Central memory CD8-positive, alpha-beta T cell (primary cell): ENCODE measurements at regions not wholly inside any gene's neighbourhood (a gene's known extent, or its start where the extent isn't known, plus 50 kb on each side); places are given as distances from the start of the nearest gene placed in this dataset.

Experiments
- ATAC-seq: fragments of 150-1000 bp; cut with Tn5 transposase; replicated peaks from 2 replicates; pipeline ENCODE4 v1.10.0; 2022; ENCODE audit warnings: mild to moderate bottlenecking, moderate FRiP score, moderate number of reproducible peaks; ENCODE audit not compliant: poor library complexity, severe bottlenecking; ENCODE audit errors: extremely low read depth
- DNase-seq, 2 donors: peaks; one replicate each; pipeline ENCODE4 v3.0.0; 2021; ENCODE audit warnings: low spot score in 2 of 2
- H3K27ac Mint-ChIP-seq: one replicate; pipeline ENCODE4 v1.8.0; 2022; ENCODE audit warnings: low read depth, mild to moderate bottlenecking, moderate library complexity, mixed read lengths
- H3K27me3 Mint-ChIP-seq: one replicate; pipeline ENCODE4 v1.8.0; 2022; ENCODE audit warnings: mixed read lengths
- H3K36me3 Mint-ChIP-seq: one replicate; pipeline ENCODE4 v1.8.0; 2022; ENCODE audit warnings: mild to moderate bottlenecking, moderate library complexity, mixed read lengths; ENCODE audit not compliant: insufficient read depth
- H3K4me1 Mint-ChIP-seq: one replicate; pipeline ENCODE4 v1.8.0; 2022; ENCODE audit warnings: mixed read lengths
- H3K4me3 Mint-ChIP-seq: one replicate; pipeline ENCODE4 v1.8.0; 2022; ENCODE audit warnings: mild to moderate bottlenecking, moderate library complexity, mixed read lengths
- H3K9me3 Mint-ChIP-seq: one replicate; pipeline ENCODE4 v1.8.0; 2022; ENCODE audit warnings: mixed read lengths

GRCh38 chr9:28707616-28708015 lies 1134.3 kb upstream of the C9orf72 start:
- Mint-ChIP-seq H3K4me3 (no peak overlapping the region), H3K27me3 (no peaks in the 10 kb centered on the region), H3K27ac (no peak overlapping the region), H3K9me3 (no peaks in the 10 kb centered on the region), H3K36me3 (peaks cover 2% of the 10 kb centered on the region), H3K4me1 (no peaks in the 10 kb centered on the region)
- DNase-seq (no peak), ATAC-seq (no peak)

DNA sequence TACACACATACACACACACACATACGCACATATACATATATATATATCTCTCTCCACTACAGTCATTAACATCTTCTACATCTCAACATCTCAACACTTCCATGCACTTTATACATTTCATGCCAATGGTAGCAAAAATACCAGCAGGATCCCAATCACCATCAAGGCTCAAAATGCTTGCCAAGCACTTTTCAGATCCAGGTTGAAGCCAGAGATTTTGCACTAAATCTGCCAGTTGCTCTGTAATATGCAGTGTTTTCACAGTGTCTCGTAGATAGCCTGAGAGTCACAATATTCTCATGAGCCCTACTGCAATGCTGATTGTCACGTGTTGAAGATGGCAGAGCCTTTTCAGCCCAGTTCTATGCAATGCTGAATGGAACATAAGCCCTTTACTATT lies 1140.9 kb upstream of the C9orf72 start:
- ATAC-seq: no peak
- Mint-ChIP-seq H3K4me1 (no peaks in the 10 kb centered on the region), H3K4me3 (no peak overlapping the region), H3K27ac (no peak overlapping the region), H3K36me3 (no peaks in the 10 kb centered on the region), H3K27me3 (no peaks in the 10 kb centered on the region), H3K9me3 (peaks cover 5% of the 10 kb centered on the region)
- no peak for DNase-seq

- peaks cover 4% of the 10 kb centered on the region for H3K9me3 Mint-ChIP-seq
- H3K4me3 Mint-ChIP-seq: no peak overlapping the region
- DNase-seq (no peak), ATAC-seq (no peak)
- H3K27ac Mint-ChIP-seq: no peak overlapping the region
- no peaks in the 10 kb centered on the region for H3K36me3 Mint-ChIP-seq
- H3K4me1 Mint-ChIP-seq: no peaks in the 10 kb centered on the region
- H3K27me3 Mint-ChIP-seq: no peaks in the 10 kb centered on the region
Measured at GRCh38 chr9:28718226-28718625, 1144.9 kb upstream of the C9orf72 start.

GRCh38 chr9:28720746-28721145 lies 1147.5 kb upstream of the C9orf72 start:
- Mint-ChIP-seq H3K36me3 (no peaks in the 10 kb centered on the region), H3K4me1 (no peaks in the 10 kb centered on the region), H3K27me3 (no peaks in the 10 kb centered on the region), H3K27ac (no peak overlapping the region), H3K4me3 (no peak overlapping the region), H3K9me3 (no peaks in the 10 kb centered on the region)
- ATAC-seq (no peak), DNase-seq (no peak)

DNA sequence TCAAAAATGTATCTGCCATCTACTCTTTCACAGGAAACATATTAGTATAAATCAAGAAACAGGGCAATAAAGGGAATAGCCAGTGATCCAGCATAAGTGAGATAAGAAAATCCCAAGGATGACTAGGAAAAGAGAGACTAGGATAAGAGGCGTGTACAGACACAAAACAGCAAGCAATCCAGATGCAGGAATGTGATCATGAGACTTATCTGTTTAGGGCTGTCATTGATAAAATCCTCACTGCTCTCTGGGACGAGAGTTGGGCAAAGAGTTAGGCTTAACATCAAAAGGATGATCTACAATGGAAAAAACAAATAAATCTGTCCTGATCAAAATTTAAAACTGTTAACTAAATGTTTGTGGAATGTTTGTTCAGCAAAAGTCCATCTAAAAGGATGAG lies 1156.8 kb upstream of the C9orf72 start:
- no peak overlapping the region for H3K27ac Mint-ChIP-seq
- ATAC-seq (no peak), DNase-seq (no peak)
- no peak overlapping the region for H3K4me3 Mint-ChIP-seq
- no peaks in the 10 kb centered on the region for H3K4me1 Mint-ChIP-seq
- H3K9me3 Mint-ChIP-seq: no peaks in the 10 kb centered on the region
- no peaks in the 10 kb centered on the region for H3K27me3 Mint-ChIP-seq
- no peaks in the 10 kb centered on the region for H3K36me3 Mint-ChIP-seq

DNA sequence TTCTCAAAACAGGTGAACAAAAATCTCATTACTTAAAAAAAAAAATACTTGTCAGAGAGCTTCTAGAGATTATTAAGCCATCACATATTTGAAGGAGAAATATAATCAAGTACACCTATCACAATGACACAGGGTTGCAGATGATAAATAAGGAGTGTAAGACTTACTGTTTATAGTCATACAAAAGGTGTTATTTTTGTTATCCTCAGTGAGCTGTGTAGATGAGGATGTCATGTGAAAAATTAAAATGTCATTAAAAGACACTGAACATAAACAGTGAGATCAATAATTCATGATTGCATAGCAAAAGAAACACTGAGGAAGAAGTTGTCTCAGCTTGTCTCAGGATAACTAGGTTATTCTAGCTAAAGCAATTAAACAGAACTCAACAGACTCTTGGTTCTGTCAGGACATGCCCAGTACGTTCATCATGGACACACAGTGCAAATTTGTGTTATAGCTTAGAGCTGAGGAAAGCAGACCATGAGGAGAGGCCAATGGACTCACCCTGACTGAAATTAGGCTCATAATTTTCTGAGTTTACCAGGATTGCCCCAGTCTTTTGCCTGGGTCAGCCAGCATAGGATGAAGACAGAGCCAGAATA lies 1162.6 kb upstream of the C9orf72 start:
- DNase-seq (no peak), ATAC-seq (no peak)
- Mint-ChIP-seq H3K9me3 (peaks cover 6% of the 10 kb centered on the region), H3K27me3 (no peaks in the 10 kb centered on the region), H3K4me1 (no peaks in the 10 kb centered on the region), H3K4me3 (no peak overlapping the region), H3K27ac (no peak overlapping the region), H3K36me3 (no peaks in the 10 kb centered on the region)

DNA sequence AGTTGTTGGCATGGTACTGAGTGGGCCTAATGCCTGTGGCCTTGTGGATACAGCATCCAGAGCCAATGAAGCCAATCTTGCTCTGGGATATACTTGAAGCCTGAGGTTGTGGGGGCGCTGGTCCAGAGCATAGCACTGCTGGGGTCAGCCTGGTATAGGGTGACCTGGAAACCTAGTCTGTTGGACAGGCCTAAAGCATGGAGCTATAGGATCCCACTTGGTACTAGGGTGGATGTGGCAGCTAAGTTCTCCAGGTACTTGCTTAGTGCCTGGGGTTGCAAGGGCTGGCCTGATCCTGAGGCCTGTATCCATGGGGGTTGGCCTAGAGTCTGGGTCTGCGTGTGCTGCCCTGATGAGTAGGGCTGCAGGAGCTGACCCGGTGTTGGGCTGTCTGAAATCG lies 1168.2 kb upstream of the C9orf72 start:
- DNase-seq (no peak), ATAC-seq (no peak)
- Mint-ChIP-seq H3K27ac (no peak overlapping the region), H3K27me3 (no peaks in the 10 kb centered on the region), H3K4me3 (no peak overlapping the region), H3K9me3 (peaks cover 22% of the 10 kb centered on the region), H3K4me1 (no peaks in the 10 kb centered on the region), H3K36me3 (no peaks in the 10 kb centered on the region)

DNA sequence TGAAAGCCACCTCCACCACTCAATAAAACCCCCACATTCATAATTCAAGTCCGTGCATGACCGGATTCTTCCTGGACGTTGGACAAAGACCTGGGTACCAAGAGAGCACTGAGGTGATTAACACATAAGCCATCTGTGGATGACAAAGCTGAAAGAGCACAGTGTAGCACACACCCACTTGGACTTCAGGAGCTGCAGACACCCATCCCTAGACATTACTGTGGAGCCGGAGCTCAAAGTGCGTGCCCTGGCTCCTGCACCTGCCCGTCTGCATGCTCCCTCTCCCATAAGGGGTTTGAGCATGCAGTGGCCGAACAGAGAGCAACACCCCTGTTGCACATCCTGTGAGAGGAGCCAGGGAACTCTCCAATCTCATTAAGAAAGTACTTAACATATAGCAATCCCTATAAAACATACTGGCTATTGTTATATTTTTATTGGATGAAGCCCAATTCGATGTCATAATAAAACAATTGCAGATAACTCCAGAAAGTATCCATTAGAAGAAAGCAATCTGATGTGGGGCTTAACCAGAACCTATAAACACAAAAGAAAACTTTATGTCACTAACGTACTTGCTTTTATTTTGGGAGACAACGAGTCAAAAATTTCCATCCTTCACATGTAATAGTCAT lies 1174.2 kb upstream of the C9orf72 start:
- Mint-ChIP-seq H3K4me1 (no peaks in the 10 kb centered on the region), H3K4me3 (no peak overlapping the region), H3K9me3 (peaks cover 24% of the 10 kb centered on the region)

DNA sequence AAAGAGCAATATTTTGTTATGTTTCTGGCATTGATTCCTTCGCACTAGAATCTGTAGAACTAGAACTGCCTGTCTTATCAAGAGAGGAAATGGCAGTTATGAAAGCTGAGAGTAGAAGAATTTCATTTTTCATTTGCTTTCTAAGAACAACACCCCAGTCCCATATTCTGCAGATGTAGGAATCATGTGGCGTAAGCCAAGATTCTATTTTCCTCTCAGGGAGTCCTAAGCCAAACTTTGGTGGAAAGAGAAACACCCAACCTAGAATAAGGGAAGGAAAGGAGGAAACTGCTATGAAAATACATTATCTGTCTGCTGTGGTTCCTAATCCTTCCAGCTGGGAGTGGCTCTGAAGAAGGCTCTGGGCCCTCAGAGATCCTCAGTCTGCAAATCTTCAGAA lies 1176.9 kb upstream of the C9orf72 start:
- peaks cover 11% of the 10 kb centered on the region for H3K9me3 Mint-ChIP-seq
- H3K4me3 Mint-ChIP-seq: no peak overlapping the region
- no peaks in the 10 kb centered on the region for H3K36me3 Mint-ChIP-seq
- no peak overlapping the region for H3K27ac Mint-ChIP-seq
- DNase-seq (no peak), ATAC-seq (no peak)
- H3K4me1 Mint-ChIP-seq: no peaks in the 10 kb centered on the region
- no peaks in the 10 kb centered on the region for H3K27me3 Mint-ChIP-seq

More for the DNA sequence above, 1174.2 kb upstream of the C9orf72 start:
- H3K36me3 Mint-ChIP-seq: no peaks in the 10 kb centered on the region
- no peak overlapping the region for H3K27ac Mint-ChIP-seq
- no peak for DNase-seq
- ATAC-seq: no peak
- no peaks in the 10 kb centered on the region for H3K27me3 Mint-ChIP-seq

DNA sequence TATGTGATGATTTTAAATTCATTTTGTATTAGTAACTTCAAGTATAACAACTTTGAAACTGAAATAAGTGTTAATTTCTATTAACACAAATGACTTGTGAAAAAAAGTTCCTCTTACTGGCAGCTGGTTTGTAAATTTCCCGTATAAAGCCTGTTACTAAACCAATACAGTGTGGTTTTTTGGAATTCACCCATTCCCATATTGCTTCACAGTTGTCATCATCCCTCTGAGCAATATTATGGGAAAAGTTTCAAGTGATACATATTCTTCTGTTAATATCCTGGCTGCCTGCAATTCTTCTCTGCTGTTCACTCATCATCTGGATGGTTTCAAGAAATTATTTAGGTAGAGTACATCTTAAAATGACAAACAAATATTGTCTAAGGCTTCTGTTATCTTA lies 1185.1 kb upstream of the C9orf72 start:
- H3K9me3 Mint-ChIP-seq: peaks cover 24% of the 10 kb centered on the region
- no peak for ATAC-seq

DNA sequence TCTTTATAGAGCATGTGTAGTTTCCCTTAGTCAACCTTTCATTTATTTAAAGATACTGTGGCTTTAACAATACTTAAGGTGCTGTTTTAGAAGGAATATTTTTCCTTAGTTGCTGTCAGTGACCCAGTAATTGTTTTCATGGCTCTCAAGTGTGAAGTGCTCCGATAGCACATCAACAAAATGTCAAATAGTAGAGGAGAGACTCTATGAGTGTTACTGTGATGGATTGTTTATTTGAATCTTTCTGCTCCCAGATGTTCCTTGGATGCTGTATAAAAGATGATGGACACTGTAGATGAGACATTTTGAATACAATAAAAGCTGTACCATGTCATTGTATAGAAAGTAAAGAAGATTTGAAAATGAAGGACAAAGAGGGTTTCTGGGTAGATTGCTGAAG lies 1185.7 kb upstream of the C9orf72 start:
- ATAC-seq: no peak
- DNase-seq: no peak
- no peak overlapping the region for H3K4me3 Mint-ChIP-seq
- no peaks in the 10 kb centered on the region for H3K27me3 Mint-ChIP-seq
- H3K4me1 Mint-ChIP-seq: no peaks in the 10 kb centered on the region
- no peaks in the 10 kb centered on the region for H3K36me3 Mint-ChIP-seq
- no peak overlapping the region for H3K27ac Mint-ChIP-seq
- peaks cover 30% of the 10 kb centered on the region for H3K9me3 Mint-ChIP-seq

More for the DNA sequence above, 1185.1 kb upstream of the C9orf72 start:
- H3K27me3 Mint-ChIP-seq: no peaks in the 10 kb centered on the region
- no peak overlapping the region for H3K4me3 Mint-ChIP-seq
- DNase-seq: no peak
- no peaks in the 10 kb centered on the region for H3K4me1 Mint-ChIP-seq
- H3K36me3 Mint-ChIP-seq: no peaks in the 10 kb centered on the region
- H3K27ac Mint-ChIP-seq: no peak overlapping the region

DNA sequence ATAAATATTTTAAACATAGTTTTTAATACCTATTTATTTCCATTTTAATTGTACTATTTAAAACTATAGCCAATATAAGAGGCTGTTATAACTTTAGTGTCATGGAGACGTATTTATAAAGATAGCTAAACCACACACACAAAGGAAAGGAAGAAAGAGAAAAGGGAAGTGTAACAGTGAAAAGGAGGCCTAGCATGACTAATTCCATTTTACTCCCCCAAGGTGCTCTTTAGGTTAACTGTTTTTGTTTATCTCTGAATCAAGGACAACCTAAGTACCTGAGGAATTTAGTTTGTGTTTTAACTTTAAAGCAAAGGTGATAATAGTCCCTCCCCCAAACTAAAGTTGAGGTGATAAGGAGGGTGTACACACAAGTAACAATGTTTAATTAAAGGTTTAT lies 1188.9 kb upstream of the C9orf72 start:
- H3K4me3 Mint-ChIP-seq: no peak overlapping the region
- no peaks in the 10 kb centered on the region for H3K36me3 Mint-ChIP-seq
- H3K27ac Mint-ChIP-seq: no peak overlapping the region
- H3K4me1 Mint-ChIP-seq: no peaks in the 10 kb centered on the region
- ATAC-seq: no peak
- peaks cover 40% of the 10 kb centered on the region for H3K9me3 Mint-ChIP-seq
- DNase-seq: no peak
- no peaks in the 10 kb centered on the region for H3K27me3 Mint-ChIP-seq

DNA sequence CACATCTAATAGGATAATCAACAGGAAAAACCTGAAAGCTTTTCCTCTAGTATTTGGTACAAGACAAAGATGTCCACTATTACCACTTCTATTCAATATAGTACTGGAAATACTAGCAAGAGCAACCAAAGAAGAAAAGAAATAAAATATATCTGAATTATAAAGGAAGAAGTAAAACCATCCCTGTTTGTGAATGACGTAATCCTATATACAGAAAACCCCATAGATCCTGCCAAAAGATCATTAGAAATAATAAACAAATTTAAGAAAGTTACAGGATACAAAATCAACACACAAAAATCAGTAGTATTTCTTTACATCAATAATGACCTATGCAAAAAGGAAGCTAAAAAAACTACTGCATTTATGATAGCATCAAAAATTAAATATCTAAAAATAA lies 1191.3 kb upstream of the C9orf72 start:
- Mint-ChIP-seq H3K4me3 (no peak overlapping the region), H3K27ac (no peak overlapping the region), H3K27me3 (no peaks in the 10 kb centered on the region), H3K9me3 (peaks cover 34% of the 10 kb centered on the region), H3K4me1 (no peaks in the 10 kb centered on the region), H3K36me3 (no peaks in the 10 kb centered on the region)
- DNase-seq (no peak), ATAC-seq (no peak)
